Left renal pelvis (tissue), 4 donors: ENCODE measurements at regions not wholly inside any gene's neighbourhood (a gene's known extent, or its start where the extent isn't known, plus 50 kb on each side); places are given as distances from the start of the nearest gene placed in this dataset.
"Not testable (repeated sequence)": the region's sequence is repeated elsewhere in the genome, so short reads cannot be mapped to it uniquely, and the experiment has no call there.

Source experiments
- DNase-seq, 4 donors: peaks; one replicate each; pipeline ENCODE4 v3.0.0-alpha.2; 2013; ENCODE audit warnings: low read depth in 4 of 4, low spot score in 3 of 4

DNA sequence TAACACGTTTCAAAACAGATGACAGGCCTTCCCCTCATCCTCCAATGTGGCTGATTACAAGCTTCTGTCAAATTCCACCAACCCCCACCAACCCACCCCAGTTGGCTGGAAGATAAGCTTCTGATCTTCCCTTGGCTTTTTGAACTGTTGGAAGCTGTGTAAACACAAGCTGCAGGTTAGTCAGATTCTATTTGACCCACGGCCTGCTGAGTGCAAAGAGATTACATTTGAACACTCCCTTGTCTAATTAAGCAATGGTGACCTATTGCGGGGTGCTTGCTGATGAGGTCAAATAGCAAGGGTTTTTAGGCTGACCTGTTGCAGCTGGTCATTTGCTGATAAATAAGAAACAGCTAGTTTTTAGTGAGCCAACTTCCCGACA is 379.7 kb downstream of the BMP2 start:
- no peak for DNase-seq

- no peak for DNase-seq
These were observed 384.4 kb downstream of the BMP2 start for GRCh38 chr20:7151676-7152470.

GRCh38 chr20:7155282-7155681 is 387.8 kb downstream of the BMP2 start:
- no peak for DNase-seq

DNA sequence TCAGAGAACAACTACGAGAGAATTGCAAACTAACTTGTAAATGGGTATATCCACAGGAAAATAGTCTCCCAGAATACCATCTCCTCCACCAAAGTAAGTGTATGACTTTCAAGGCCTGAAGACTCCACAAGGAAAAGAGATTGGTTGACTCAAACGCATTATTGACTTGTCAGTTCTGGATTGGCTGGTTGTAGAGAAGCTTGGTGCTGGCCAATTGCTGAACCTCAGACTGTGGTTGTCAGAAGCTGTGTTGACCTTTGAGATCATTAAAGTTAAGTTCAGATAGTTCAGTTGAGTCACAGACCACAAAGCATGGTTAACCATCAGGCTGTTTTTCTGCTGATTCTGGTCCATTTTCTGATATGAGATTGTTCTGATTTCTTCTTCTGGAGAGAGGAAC is 388.3 kb downstream of the BMP2 start:
- DNase-seq = no peak

DNA sequence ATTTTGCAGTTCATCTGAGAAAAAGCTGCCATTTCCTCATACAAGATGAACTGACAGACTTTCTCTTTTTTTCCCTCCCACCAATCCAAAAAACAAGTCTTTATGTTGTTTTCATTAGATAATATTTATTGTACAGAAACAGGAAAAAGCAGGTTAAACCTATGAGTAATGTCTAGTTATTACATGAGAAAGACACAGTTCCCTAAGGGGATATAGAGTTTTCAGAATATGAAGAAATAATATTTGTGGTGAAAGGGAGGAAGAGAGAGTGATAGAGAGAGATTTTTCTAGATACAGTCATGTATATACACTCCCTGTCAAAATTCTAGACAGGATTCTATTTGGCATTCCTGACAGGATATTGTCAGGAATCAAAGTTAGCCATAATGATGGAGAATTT is 392.4 kb downstream of the BMP2 start:
- DNase-seq = no peak

DNA sequence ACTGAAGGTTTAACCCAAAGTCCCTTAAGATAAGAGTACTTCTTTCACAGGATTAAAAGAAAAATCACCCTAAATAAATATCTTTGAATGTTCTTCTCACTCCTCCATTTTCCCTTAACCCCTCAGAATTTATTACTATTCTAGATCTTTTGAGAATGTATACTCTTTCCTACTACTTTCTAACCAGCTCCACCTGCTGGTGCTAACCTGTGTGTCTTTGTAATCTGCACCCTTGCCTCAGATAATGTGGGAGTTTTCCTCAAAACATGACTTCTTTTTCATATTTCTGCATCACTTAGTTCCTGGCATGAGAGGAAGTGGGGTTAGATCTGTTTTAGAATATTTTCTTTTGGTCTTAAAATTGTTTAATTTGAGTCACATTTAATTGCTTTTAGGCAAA is 394.2 kb downstream of the BMP2 start:
- DNase-seq = no peak

GRCh38 chr20:7171911-7172310 is 404.4 kb downstream of the BMP2 start:
- no peak for DNase-seq

- DNase-seq = no peak
These were observed 407.1 kb downstream of the BMP2 start for GRCh38 chr20:7174554-7174953.

DNA sequence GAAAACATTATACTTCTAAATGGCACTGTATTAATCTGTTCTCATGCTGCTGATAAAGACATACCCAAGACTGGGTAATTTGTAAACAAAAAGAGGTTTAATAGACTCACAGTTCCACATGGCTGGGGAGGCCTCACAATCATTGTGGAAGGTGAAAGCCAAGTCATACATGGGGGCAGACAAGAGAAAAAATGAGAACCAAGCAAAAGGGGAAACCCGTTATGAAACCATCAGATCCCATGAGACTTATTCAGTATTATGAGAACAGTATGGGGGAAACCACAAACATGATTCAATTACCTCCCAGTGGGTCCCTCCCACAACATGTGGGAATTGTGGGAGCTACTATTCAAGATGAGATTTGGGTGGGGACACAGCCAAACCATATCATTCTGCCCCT is 408.3 kb downstream of the BMP2 start:
- not testable (repeated sequence) for DNase-seq

GRCh38 chr20:7178004-7178403 is 410.5 kb downstream of the BMP2 start:
- no peak for DNase-seq

DNA sequence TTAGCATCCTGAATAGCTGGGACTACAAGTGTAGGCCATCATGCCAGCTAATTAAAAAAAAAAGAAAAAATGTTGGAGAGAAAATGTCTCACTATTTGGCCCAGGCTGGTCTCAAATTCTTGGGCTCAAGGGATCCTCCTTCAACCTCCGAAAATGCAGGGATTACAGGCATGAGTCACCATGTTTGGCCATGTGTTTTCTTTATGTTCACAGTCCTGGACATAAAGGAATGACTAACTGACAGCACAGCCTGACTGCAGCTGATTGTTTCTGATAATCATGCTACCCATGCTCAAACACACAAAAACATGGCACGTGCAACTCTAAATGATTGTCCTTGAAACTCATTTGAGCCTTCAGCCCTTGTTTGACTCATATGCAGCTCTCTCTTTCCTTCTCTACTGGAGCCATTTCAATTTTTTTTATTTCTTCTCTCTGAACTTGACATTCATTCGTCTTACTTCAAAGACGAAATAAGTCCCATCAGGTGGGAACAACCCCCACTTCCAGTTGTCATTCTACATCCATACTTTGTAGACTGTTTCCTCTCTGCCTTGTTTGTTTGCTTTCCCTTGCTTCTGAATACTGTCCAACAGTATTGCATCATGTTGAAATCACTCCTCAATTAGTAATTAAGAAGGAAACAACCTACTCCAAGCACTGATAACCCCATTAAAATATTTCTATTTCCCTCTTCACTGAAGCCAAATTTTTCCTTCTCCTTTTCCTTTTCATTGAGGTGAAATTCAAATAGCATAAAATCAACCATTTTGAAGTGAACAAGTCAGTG is 413.0 kb downstream of the BMP2 start:
- DNase-seq = no peak

GRCh38 chr20:7189231-7189630 is 421.7 kb downstream of the BMP2 start:
- DNase-seq = no peak

DNA sequence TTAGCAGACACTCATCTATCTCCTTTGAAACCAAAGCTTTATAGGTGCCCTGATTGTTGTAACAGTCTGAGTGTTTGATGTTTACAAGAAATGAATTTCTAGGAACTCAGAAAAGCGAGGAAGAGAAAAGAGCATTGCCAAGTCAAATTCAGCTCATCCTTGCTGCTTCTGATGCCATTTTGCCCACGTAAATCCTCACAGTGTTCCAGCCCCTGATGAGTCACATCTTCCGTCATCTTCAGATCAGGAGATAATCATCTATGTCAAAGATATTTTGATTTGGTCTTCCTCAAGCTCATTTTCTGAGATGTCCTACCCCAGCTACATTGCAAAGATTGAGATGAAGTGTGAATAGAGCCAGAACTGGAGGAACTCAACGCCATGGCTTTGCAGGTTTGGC is 426.2 kb downstream of the BMP2 start:
- DNase-seq = no peak

DNA sequence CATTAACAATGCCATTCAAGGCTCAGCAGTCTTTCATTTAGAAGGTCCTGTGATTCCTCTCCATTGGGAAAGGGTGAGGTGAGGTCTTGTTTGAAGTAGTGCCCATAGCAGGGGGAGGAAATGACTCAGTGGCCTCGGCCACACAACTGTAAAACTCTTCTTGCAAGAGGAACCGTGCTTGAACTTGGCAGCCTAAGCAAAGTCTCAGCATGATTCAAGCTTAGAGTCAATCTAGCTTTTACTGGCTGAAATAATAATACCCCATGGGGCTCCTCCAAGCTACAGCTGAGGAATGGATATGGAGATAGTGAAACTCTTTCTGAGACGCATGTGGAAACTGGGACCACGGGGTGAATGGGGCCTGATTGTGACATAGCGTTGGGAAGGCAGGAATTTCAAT is 428.2 kb downstream of the BMP2 start:
- no peak for DNase-seq

DNA sequence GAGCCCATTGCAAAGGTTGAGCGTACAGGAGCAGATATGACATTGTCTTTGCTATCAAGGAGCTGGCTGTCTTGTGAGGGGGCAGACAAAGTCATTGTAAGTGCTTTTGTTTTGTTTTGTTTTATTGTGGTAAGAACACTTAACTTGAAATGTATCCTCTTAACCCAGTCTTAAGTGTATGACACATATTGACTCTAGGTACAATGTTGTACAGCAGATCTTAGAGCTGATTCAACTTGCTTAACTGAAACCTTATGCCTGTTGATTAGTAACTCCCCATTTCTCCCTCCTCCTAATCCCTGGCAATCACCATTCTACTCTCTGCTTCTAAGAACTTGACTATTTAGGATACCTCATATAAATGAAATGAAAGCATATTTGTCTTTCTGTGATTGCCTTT is 429.0 kb downstream of the BMP2 start:
- DNase-seq = no peak

DNA sequence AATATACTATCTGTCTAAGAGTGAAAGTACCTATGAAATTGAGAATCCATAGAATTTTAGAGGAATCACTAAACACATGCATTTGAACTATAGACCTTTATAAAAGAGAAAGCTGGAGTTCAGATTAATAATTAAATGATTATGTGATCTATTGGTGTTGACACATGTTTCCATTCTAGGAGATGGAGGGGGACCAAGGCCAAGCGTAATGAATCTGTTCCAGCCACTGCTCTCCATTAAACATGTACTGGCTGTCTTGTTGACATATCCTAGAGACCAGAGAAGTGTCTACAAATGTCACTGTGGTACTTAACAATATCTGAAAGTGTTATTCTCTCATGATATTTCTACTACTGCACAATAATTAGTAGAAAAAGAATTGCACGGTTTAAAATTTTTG is 432.4 kb downstream of the BMP2 start:
- no peak for DNase-seq

DNA sequence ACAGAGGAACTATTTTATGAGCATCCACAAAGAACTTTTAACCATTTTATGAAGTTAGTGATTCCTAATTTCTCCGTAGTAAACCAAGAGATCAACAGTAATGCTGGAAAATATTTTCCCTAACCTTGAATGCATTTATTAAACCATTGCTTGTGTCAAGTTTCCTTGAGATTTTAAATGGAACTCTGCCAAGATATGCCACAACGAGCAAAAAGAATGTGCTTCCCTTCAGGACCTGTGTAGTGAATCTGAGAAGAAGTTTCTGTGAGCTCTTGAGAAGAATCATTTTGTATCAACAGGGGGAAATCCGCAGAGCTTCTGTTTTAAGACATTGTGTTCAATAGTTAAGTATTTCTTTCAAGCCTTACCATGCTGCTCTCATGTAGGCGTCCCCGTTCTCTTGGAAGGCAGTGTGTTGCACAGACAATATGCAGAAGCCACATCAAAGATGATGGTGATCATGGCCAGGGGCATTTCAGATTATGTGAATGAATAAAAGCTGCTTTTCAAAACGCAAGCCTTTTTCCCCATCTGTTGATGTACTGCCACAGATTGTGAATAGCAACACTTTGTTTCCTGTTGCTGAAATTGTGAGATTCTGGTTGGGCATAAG is 439.8 kb downstream of the BMP2 start:
- no peak for DNase-seq

GRCh38 chr20:7210910-7211309 is 443.4 kb downstream of the BMP2 start:
- no peak for DNase-seq

GRCh38 chr20:7214081-7214740 is 446.7 kb downstream of the BMP2 start:
- DNase-seq = no peak

GRCh38 chr20:7217606-7218005 is 450.1 kb downstream of the BMP2 start:
- DNase-seq = no peak

DNA sequence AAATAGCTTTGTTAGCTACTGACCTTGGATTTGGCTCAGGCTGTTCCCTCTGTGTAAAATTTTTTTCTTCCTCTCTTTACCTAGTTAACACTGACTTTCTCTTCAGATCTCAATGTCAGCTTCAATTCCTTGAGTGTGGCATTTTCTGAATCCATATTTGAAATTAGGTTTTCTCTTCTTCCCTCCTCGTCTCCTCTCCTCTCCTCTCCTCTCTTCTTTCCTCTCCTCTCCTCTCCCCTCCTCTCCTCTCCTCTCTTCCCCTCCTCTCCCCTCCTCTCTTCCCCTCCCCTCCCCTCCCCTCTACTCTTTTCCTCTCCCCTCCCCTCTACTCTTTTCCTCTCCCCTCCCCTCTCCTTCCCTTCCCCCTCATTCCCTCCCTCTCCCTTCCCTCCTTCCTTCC is 453.3 kb downstream of the BMP2 start:
- no peak for DNase-seq
